Fibroblast of lung (primary cell): ENCODE measurements at regions not wholly inside any gene's neighbourhood (a gene's known extent, or its start where the extent isn't known, plus 50 kb on each side); places are given as distances from the start of the nearest gene placed in this dataset.

Experiments used
- DNase-seq, 2 donors: peaks; one replicate each; pipeline versions ENCODE4 v3.0.0 to v3.0.0-alpha.2; 2010; ENCODE audit warnings: low read depth in 2 of 2
- H2AFZ ChIP-seq: 2 replicates; pipeline ENCODE4 v1.5.1; 2012; ENCODE audit warnings: low read length, control low read depth, inconsistent platforms
- H3K27ac ChIP-seq: 2 replicates; pipeline ENCODE4 v1.5.1; 2011; ENCODE audit warnings: low read length, control low read depth; ENCODE audit not compliant: insufficient read depth
- H3K27me3 ChIP-seq: 2 replicates; pipeline ENCODE4 v1.5.1; 2011; ENCODE audit warnings: mild to moderate bottlenecking, low read length; ENCODE audit not compliant: control insufficient read depth, insufficient read depth
- H3K36me3 ChIP-seq: 2 replicates; pipeline ENCODE4 v1.5.1; 2011; ENCODE audit warnings: low read length; ENCODE audit not compliant: control insufficient read depth, insufficient read depth
- H3K4me1 ChIP-seq: 2 replicates; pipeline ENCODE4 v1.5.1; 2011; ENCODE audit warnings: low read length; ENCODE audit not compliant: control insufficient read depth, insufficient read depth; ENCODE audit errors: extremely low read depth
- H3K4me2 ChIP-seq: 2 replicates; pipeline ENCODE4 v1.5.1; 2011; ENCODE audit warnings: low read length, control low read depth; ENCODE audit not compliant: insufficient read depth; ENCODE audit errors: extremely low read depth
- H3K4me3 ChIP-seq, 4 experiments: fragments of 200-600 bp in 1 of 4; sonication (generic) in 1 of 4; replicated peaks in 1 of 4; 2 replicates each; pipeline ENCODE4 v1.5.1; 2011 to 2016; ENCODE audit warnings: low read length in 4 of 4, low read depth in 3 of 4, mild to moderate bottlenecking in 3 of 4, control low read depth in 2 of 4, inconsistent platforms in 1 of 4, mixed read lengths in 1 of 4; ENCODE audit not compliant: insufficient read depth in 1 of 4; ENCODE audit errors: control extremely low read depth in 1 of 4
- H3K79me2 ChIP-seq: 2 replicates; pipeline ENCODE4 v1.5.1; 2012; ENCODE audit warnings: mild to moderate bottlenecking, low read length, inconsistent platforms; ENCODE audit not compliant: control insufficient read depth, insufficient read depth
- H3K9ac ChIP-seq: 2 replicates; pipeline ENCODE4 v1.5.1; 2011; ENCODE audit warnings: mild to moderate bottlenecking, low read length, control low read depth; ENCODE audit not compliant: insufficient read depth
- H3K9me3 ChIP-seq: 2 replicates; pipeline ENCODE4 v1.5.1; 2012; ENCODE audit warnings: low read depth, low read length; ENCODE audit not compliant: control insufficient read depth, insufficient read depth
- H4K20me1 ChIP-seq: 2 replicates; pipeline ENCODE4 v1.5.1; 2011; ENCODE audit warnings: low read length; ENCODE audit not compliant: control insufficient read depth, insufficient read depth; ENCODE audit errors: extremely low read depth
- CTCF ChIP-seq, 2 donors: IDR thresholded peaks in 1 of 2; conservative IDR thresholded peaks in 1 of 2; 1 replicate in 1 of 2; 2 replicates in 1 of 2; pipeline ENCODE4 v1.5.1; 2011 to 2012; ENCODE audit warnings: low read length in 2 of 2, control low read depth in 1 of 2, inconsistent platforms in 1 of 2, low read depth in 1 of 2, mild to moderate bottlenecking in 1 of 2
- EZH2 ChIP-seq: IDR thresholded peaks from 2 replicates; pipeline ENCODE4 v1.5.1; 2012; ENCODE audit warnings: low read length, control low read depth, mild to moderate bottlenecking; ENCODE audit errors: missing control alignments

- Histone ChIP-seq H3K4me3 (no peak overlapping the region), H2AFZ (no peak overlapping the region), H3K4me1 (no peaks in the 10 kb centered on the region), H3K79me2 (no peaks in the 10 kb centered on the region), H3K9me3 (no peaks in the 10 kb centered on the region), H3K27me3 (no peaks in the 10 kb centered on the region), H3K36me3 (no peaks in the 10 kb centered on the region), H4K20me1 (no peaks in the 10 kb centered on the region), H3K9ac (no peak overlapping the region), H3K27ac (no peak overlapping the region), H3K4me2 (no peak overlapping the region)
- TF ChIP-seq EZH2 (no peak), CTCF (conservative IDR thresholded peaks at IDR 0.05 in 1 of 2, IDR thresholded peaks at IDR 0.05 in 1 of 2; ENCODE audit: low read depth in 1 of 2, low read length in 2 of 2) (no peak)
- DNase-seq = no peak
These were observed 117.3 kb upstream of the ADAMTS19 start for GRCh38 chr5:129342796-129343195.

- DNase-seq = no peak
- Histone ChIP-seq H4K20me1 (no peaks in the 10 kb centered on the region), H3K79me2 (no peaks in the 10 kb centered on the region), H3K4me3 (no peak overlapping the region), H3K4me2 (no peak overlapping the region), H3K36me3 (no peaks in the 10 kb centered on the region), H2AFZ (no peak overlapping the region), H3K27me3 (no peaks in the 10 kb centered on the region), H3K9ac (no peak overlapping the region), H3K9me3 (no peaks in the 10 kb centered on the region), H3K27ac (no peak overlapping the region), H3K4me1 (no peaks in the 10 kb centered on the region)
- TF ChIP-seq CTCF (conservative IDR thresholded peaks at IDR 0.05 in 1 of 2, IDR thresholded peaks at IDR 0.05 in 1 of 2; ENCODE audit: low read depth in 1 of 2, low read length in 2 of 2) = no peak
- TF ChIP-seq EZH2 = no peak
These were observed 114.7 kb upstream of the ADAMTS19 start for GRCh38 chr5:129345213-129345924.

GRCh38 chr5:129356846-129357245 lies 103.3 kb upstream of the ADAMTS19 start:
- TF ChIP-seq CTCF (conservative IDR thresholded peaks at IDR 0.05 in 1 of 2, IDR thresholded peaks at IDR 0.05 in 1 of 2; ENCODE audit: low read depth in 1 of 2, low read length in 2 of 2) (no peak), EZH2 (no peak)
- DNase-seq = no peak
- Histone ChIP-seq H3K36me3 (no peaks in the 10 kb centered on the region), H3K9ac (no peak overlapping the region), H3K9me3 (no peaks in the 10 kb centered on the region), H3K27me3 (no peaks in the 10 kb centered on the region), H3K4me3 (no peak overlapping the region), H3K4me1 (no peaks in the 10 kb centered on the region), H3K79me2 (no peaks in the 10 kb centered on the region), H2AFZ (no peak overlapping the region), H3K27ac (no peak overlapping the region), H3K4me2 (no peak overlapping the region), H4K20me1 (no peaks in the 10 kb centered on the region)
